ENCODE measurements at regions not wholly inside any gene's neighbourhood (a gene's known extent, or its start where the extent isn't known, plus 50 kb on each side); places are given as distances from the start of the nearest gene placed in this dataset.

- ATAC-seq: no peak
Observed at GRCh38 chr15:94620632-94621031, 389.3 kb downstream of the MCTP2 start.

GRCh38 chr15:94621736-94622135 lies 390.4 kb downstream of the MCTP2 start:
- TF ChIP-seq TCF4 (CRISPR knock-in tag; IDR thresholded peaks at IDR 0.05; ENCODE audit: borderline replicate concordance) (no peak), SNAI2 (CRISPR knock-in tag; IDR thresholded peaks at IDR 0.05) (no peak), OSR1 (CRISPR knock-in tag; IDR thresholded peaks at IDR 0.05) (no peak), ZNF565 (CRISPR knock-in tag; conservative IDR thresholded peaks at IDR 0.05; ENCODE audit: low read depth) (no peak), ZFP30 (CRISPR knock-in tag; IDR thresholded peaks at IDR 0.05) (no peak), ZFP3 (CRISPR knock-in tag; IDR thresholded peaks at IDR 0.05) (no peak), GLIS3 (CRISPR knock-in tag; IDR thresholded peaks at IDR 0.05) (no peak), ARNTL (CRISPR knock-in tag; IDR thresholded peaks at IDR 0.05; ENCODE audit: borderline replicate concordance, low read depth) (no peak), PATZ1 (CRISPR knock-in tag; IDR thresholded peaks at IDR 0.05; ENCODE audit: borderline replicate concordance) (no peak), ESRRG (CRISPR knock-in tag; IDR thresholded peaks at IDR 0.05) (no peak), TSHZ2 (CRISPR knock-in tag; IDR thresholded peaks at IDR 0.05) (no peak), CSDC2 (CRISPR knock-in tag; IDR thresholded peaks at IDR 0.05) (no peak), RARB (CRISPR knock-in tag; IDR thresholded peaks at IDR 0.05) (no peak), ZNF8 (CRISPR knock-in tag; IDR thresholded peaks at IDR 0.05) (no peak), CREB5 (CRISPR knock-in tag; IDR thresholded peaks at IDR 0.05; ENCODE audit: low read depth) (no peak), BACH2 (CRISPR knock-in tag; IDR thresholded peaks at IDR 0.05; ENCODE audit: borderline replicate concordance) (no peak)
- no peak for ATAC-seq

More at GRCh38 chr15:94620632-94621031, 389.3 kb downstream of the MCTP2 start:
- TF ChIP-seq CSDC2 (CRISPR knock-in tag; IDR thresholded peaks at IDR 0.05) (no peak), PPARA (CRISPR knock-in tag; IDR thresholded peaks at IDR 0.05; ENCODE audit: borderline replicate concordance) (no peak), ZC3H10 (CRISPR knock-in tag; IDR thresholded peaks at IDR 0.05) (no peak), RARB (CRISPR knock-in tag; IDR thresholded peaks at IDR 0.05) (no peak), ZNF70 (CRISPR knock-in tag; IDR thresholded peaks at IDR 0.05) (no peak), ZNF8 (CRISPR knock-in tag; IDR thresholded peaks at IDR 0.05) (no peak), ESRRG (CRISPR knock-in tag; IDR thresholded peaks at IDR 0.05) (no peak), ZFP3 (CRISPR knock-in tag; IDR thresholded peaks at IDR 0.05) (no peak), TCF4 (CRISPR knock-in tag; IDR thresholded peaks at IDR 0.05; ENCODE audit: borderline replicate concordance) (no peak), PATZ1 (CRISPR knock-in tag; IDR thresholded peaks at IDR 0.05; ENCODE audit: borderline replicate concordance) (no peak), BACH2 (CRISPR knock-in tag; IDR thresholded peaks at IDR 0.05; ENCODE audit: borderline replicate concordance) (no peak), GLIS3 (CRISPR knock-in tag; IDR thresholded peaks at IDR 0.05) (no peak)

GRCh38 chr15:94626949-94627348 lies 395.6 kb downstream of the MCTP2 start:
- TF ChIP-seq ZFP30 (CRISPR knock-in tag; IDR thresholded peaks at IDR 0.05) (no peak), TSHZ2 (CRISPR knock-in tag; IDR thresholded peaks at IDR 0.05) (no peak)
- no peak for ATAC-seq

Measured in SK-N-SH treated with all-trans-retinoic acid at 6 μM for 48 hours (cell line).